ENCODE measurements at regions not wholly inside any gene's neighbourhood (a gene's known extent, or its start where the extent isn't known, plus 50 kb on each side); places are given as distances from the start of the nearest gene placed in this dataset.

DNA sequence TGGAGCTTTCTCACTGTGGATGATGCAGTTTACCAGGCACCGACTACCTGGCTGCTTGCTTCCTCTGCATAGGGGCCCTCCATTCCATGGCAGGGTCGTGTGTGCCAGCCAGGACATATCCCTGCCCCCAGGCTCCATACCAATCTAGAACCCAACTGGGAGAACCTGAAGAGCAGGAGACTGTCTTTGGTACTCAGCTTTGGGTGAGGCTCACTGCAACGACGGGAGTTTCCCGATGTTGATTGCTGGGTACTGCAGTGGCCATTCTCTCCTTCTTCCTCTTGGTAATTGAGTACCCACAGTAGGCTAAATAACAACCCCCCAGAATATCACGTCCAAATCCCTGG is 133.3 kb upstream of the SERTAD2 start (continued):
- TF ChIP-seq MED8 (CRISPR knock-in tag; IDR thresholded peaks at IDR 0.05; ENCODE audit: insufficient replicate concordance) (no peak), ZNF543 (CRISPR knock-in tag; IDR thresholded peaks at IDR 0.05) (no peak)

- CTCF ChIA-PET (ENCODE audit: low intra/inter-chr PET ratio, low total read pairs), result no interaction called here
- intact Hi-C loops (cut with micrococcal nuclease; ENCODE audit: unreplicated experiment) (no loop called here), in situ Hi-C loops (cut with HindIII; ENCODE audit: extremely low pct_ligation_motif_present, low pct_unique_long_range_greater_than_20kb) (no loop called here)
- no peak overlapping the region for H2AFZ ChIP-seq (ENCODE audit: low read length)
- POLR2A ChIA-PET, result no interaction called here
- H3K4me3 ChIP-seq (replicated peaks in 1 of 3; ENCODE audit: insufficient read depth in 1 of 3, low read depth in 2 of 3, low read length in 3 of 3), result no peak overlapping the region
- no peak overlapping the region for H3K9ac ChIP-seq (ENCODE audit: insufficient read depth, low read depth, low read length)
- peaks cover 0 to 12% of the 10 kb centered on the region in 2 experiments; a peak in 2 of 5 replicates for H3K27me3 ChIP-seq (ENCODE audit: control insufficient read depth in 1 of 2, insufficient read depth in 2 of 2, low read length in 2 of 2)
- no peaks in the 10 kb centered on the region for H3K9me3 ChIP-seq (ENCODE audit: low read length)
- H3K4me2 ChIP-seq (ENCODE audit: low read depth, low read length), result no peak overlapping the region
- no peak for ATAC-seq
- no TSS peak for BruUV-seq (replicated peaks)
- H3K36me3 ChIP-seq (replicated peaks in 1 of 2; ENCODE audit: control insufficient read depth in 1 of 2, insufficient read depth in 2 of 2, low read length in 2 of 2), result no peaks in the 10 kb centered on the region
- peaks cover 32% of the 10 kb centered on the region for H3K4me1 ChIP-seq (ENCODE audit: insufficient read depth, low read length)
- H3K27ac ChIP-seq (ENCODE audit: extremely low read length, insufficient read depth, low read length), result no peak overlapping the region
- no peak for DNase-seq (ENCODE audit: low spot score)
- 29% methylated on average over 5 of the region's 5 CpGs for WGBS (ENCODE audit: low lambda C conversion rate)
- no peaks in the 10 kb centered on the region for H3K79me2 ChIP-seq (ENCODE audit: insufficient read depth, low read length)
- no peaks in the 10 kb centered on the region for H4K20me1 ChIP-seq (ENCODE audit: insufficient read depth, low read length)
- TF ChIP-seq ZZZ3 (CRISPR knock-in tag; IDR thresholded peaks at IDR 0.05; ENCODE audit: borderline replicate concordance), result no peak
- peak; percentile 49 for TF ChIP-seq NFYC (CRISPR knock-in tag; IDR thresholded peaks at IDR 0.05)
- TF ChIP-seq ZNF143 (CRISPR knock-in tag; IDR thresholded peaks at IDR 0.05), result peak; percentile 73
- no peak for TF ChIP-seq ZNF780A (CRISPR knock-in tag; IDR thresholded peaks at IDR 0.05)
- TF ChIP-seq AKAP8 (CRISPR knock-in tag; IDR thresholded peaks at IDR 0.05), result no peak
- no peak for TF ChIP-seq GTF2F1 (IDR thresholded peaks at IDR 0.05; ENCODE audit: low read length)
- peak; percentile 41; the same call in 1 of the 2 replicates for TF ChIP-seq HCFC1 (IDR thresholded peaks at IDR 0.05; ENCODE audit: low read depth, low read length)
- TF ChIP-seq IRF9 (CRISPR knock-in tag; IDR thresholded peaks at IDR 0.05; ENCODE audit: borderline replicate concordance), result no peak
- peak; percentile 19; the same call in 1 of the 2 replicates for TF ChIP-seq CEBPB (IDR thresholded peaks at IDR 0.05; ENCODE audit: borderline replicate concordance, low read depth, low read length)
- TF ChIP-seq SYNCRIP (IDR thresholded peaks at IDR 0.05; ENCODE audit: insufficient read depth, low read depth, low read length), result no peak
- no peak for TF ChIP-seq GABPA (IDR thresholded peaks at IDR 0.05; ENCODE audit: low read depth, low read length)
- TF ChIP-seq GABPA (CRISPR knock-in tag; IDR thresholded peaks at IDR 0.05; ENCODE audit: low read depth), result 0 out of 2 replicates have a peak, but pooled peaks have one; percentile 15
- TF ChIP-seq MED8 (CRISPR knock-in tag; IDR thresholded peaks at IDR 0.05; ENCODE audit: insufficient replicate concordance), result no peak
- TF ChIP-seq THAP11 (CRISPR knock-in tag; IDR thresholded peaks at IDR 0.05), result peak; percentile 93
- TF ChIP-seq, protein P1, sequence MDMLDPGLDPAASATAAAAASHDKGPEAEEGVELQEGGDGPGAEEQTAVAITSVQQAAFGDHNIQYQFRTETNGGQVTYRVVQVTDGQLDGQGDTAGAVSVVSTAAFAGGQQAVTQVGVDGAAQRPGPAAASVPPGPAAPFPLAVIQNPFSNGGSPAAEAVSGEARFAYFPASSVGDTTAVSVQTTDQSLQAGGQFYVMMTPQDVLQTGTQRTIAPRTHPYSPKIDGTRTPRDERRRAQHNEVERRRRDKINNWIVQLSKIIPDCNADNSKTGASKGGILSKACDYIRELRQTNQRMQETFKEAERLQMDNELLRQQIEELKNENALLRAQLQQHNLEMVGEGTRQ (IDR thresholded peaks at IDR 0.05; ENCODE audit: low read depth, low read length), result peak; percentile 16; the same call in 1 of the 2 replicates
- TF ChIP-seq, protein P1 (CRISPR knock-in tag; IDR thresholded peaks at IDR 0.05; ENCODE audit: borderline replicate concordance), result peak; percentile 73; the same call in 1 of the 2 replicates
- FAIRE-seq, result no peak
These were observed 134.0 kb upstream of the SERTAD2 start for GRCh38 chr2:64787698-64788097.

All from HepG2 (cell line).